K562 (cell line): ENCODE measurements at regions not wholly inside any gene's neighbourhood (a gene's known extent, or its start where the extent isn't known, plus 50 kb on each side); places are given as distances from the start of the nearest gene placed in this dataset.

Experiments
- ATAC-seq: fragments of 200-7000 bp; cut with Tn5 transposase; 3 replicates; pipeline ENCODE4 v1.9.1; 2020; ENCODE audit warnings: moderate library complexity
- BruUV-seq: library from RNA; stranded (reverse); fragments of 400-500 nt; replicated peaks from 2 replicates; lab custom pipeline; 2021; lab: Mats Ljungman, UMichigan
- CTCF ChIA-PET: fragments of 300-600 bp; formaldehyde crosslinking; extraction: SDS; loops from one replicate; lab custom pipeline; 2021; ENCODE audit warnings: low intra/inter-chr PET ratio; lab: Yijun Ruan, JAX
- POLR2A ChIA-PET: fragments of 300-600, 350-650 bp; sonication (Branson Sonifier 250); formaldehyde crosslinking; extraction: SDS; loops from one replicate; lab custom pipeline; 2021; ENCODE audit warnings: antibody characterized with exemption, inconsistent platforms; lab: Yijun Ruan, JAX
- DNase-seq, 4 experiments: peaks; one replicate each; pipeline versions ENCODE4 v3.0.0 to v3.0.0-alpha.2; 2011 to 2018; ENCODE audit warnings: low spot score in 3 of 4, mixed read lengths in 3 of 4; ENCODE audit errors: extremely low read depth in 1 of 4
- FAIRE-seq: peaks from 2 replicates; lab custom pipeline; 2011; peaks lifted over from hg19 to GRCh38; lab: Jason Lieb, UNC
- H2AFZ ChIP-seq: 2 replicates; pipeline ENCODE4 v1.6.0; 2011; ENCODE audit warnings: low read depth, low read length, control low read depth, inconsistent platforms
- H3K27ac ChIP-seq: fragments of 200-600 bp; 3 replicates; pipeline ENCODE4 v1.8.0; 2011; ENCODE audit warnings: low read depth, mild to moderate bottlenecking, control low read depth, inconsistent platforms, low read length, moderate library complexity, mixed read lengths; ENCODE audit errors: extremely low read depth
- H3K27me3 ChIP-seq, 2 experiments: fragments of 300-600 bp in 1 of 2; 2 replicates in 1 of 2; 3 replicates in 1 of 2; pipeline versions ENCODE4 v1.6.0 to v1.8.0; 2011; ENCODE audit warnings: inconsistent platforms in 2 of 2, low read length in 2 of 2, mild to moderate bottlenecking in 1 of 2, mixed read lengths in 1 of 2, moderate library complexity in 1 of 2; ENCODE audit not compliant: control insufficient read depth in 2 of 2, insufficient read depth in 2 of 2
- H3K36me3 ChIP-seq: fragments of 300-600 bp; 3 replicates; pipeline ENCODE4 v1.8.0; 2011; ENCODE audit warnings: mild to moderate bottlenecking, low read length, inconsistent platforms; ENCODE audit not compliant: control insufficient read depth, insufficient read depth
- H3K4me1 ChIP-seq, 2 experiments: fragments of 200-600 bp in 1 of 2; replicated peaks in 1 of 2; 2 replicates in 1 of 2; 3 replicates in 1 of 2; pipeline versions ENCODE4 v1.5.1 to v1.8.0; 2011; ENCODE audit warnings: inconsistent platforms in 2 of 2, low read length in 2 of 2, mild to moderate bottlenecking in 1 of 2, mixed read lengths in 1 of 2, moderate library complexity in 1 of 2; ENCODE audit not compliant: control insufficient read depth in 2 of 2, insufficient read depth in 2 of 2
- H3K4me2 ChIP-seq: 2 replicates; pipeline ENCODE4 v1.6.1; 2011; ENCODE audit warnings: low read length, control low read depth, inconsistent platforms, mixed read lengths; ENCODE audit not compliant: insufficient read depth
- H3K4me3 ChIP-seq: fragments of 200-600 bp; sonication (generic), shearing (Covaris generic); 2 replicates; pipeline ENCODE4 v1.5.1; 2016; ENCODE audit warnings: control low read depth, inconsistent platforms
- H3K79me2 ChIP-seq: fragments of 200-600 bp; 3 replicates; pipeline ENCODE4 v1.8.0; 2011; ENCODE audit warnings: low read length, inconsistent platforms; ENCODE audit not compliant: control insufficient read depth, insufficient read depth
- H3K9ac ChIP-seq, 2 experiments: 2 replicates each; pipeline versions ENCODE4 v1.6.0 to v1.6.1; 2011; ENCODE audit warnings: low read depth in 2 of 2, low read length in 2 of 2, control low read depth in 1 of 2, inconsistent platforms in 1 of 2, mild to moderate bottlenecking in 1 of 2, mixed read lengths in 1 of 2; ENCODE audit not compliant: insufficient read depth in 1 of 2
- H3K9me1 ChIP-seq: one replicate; pipeline ENCODE4 v1.6.0; 2011; ENCODE audit warnings: inconsistent platforms, mild to moderate bottlenecking, low read length, moderate library complexity; ENCODE audit not compliant: control insufficient read depth, insufficient read depth
- H3K9me3 ChIP-seq: replicated peaks from 2 replicates; pipeline ENCODE4 v1.5.1; 2011; ENCODE audit warnings: low read depth, low read length, inconsistent platforms; ENCODE audit not compliant: control insufficient read depth, insufficient read depth
- H4K20me1 ChIP-seq: replicated peaks from 2 replicates; pipeline ENCODE4 v1.6.1; 2011; ENCODE audit warnings: low read length, inconsistent platforms, mixed read lengths; ENCODE audit not compliant: control insufficient read depth, insufficient read depth
- C11orf30 ChIP-seq: fragments of 450-650 bp; IDR thresholded peaks from 2 replicates; pipeline ENCODE4 v1.6.1; 2016; ENCODE audit warnings: low read depth, mild to moderate bottlenecking
- FOXJ3 ChIP-seq: sonication (generic); formaldehyde crosslinking; IDR thresholded peaks from 2 replicates; pipeline ENCODE4 v1.4.0; 2020; ENCODE audit warnings: mild to moderate bottlenecking, missing genetic modification reagents
- ILF3 ChIP-seq: fragments of 450-650 bp; IDR thresholded peaks from 2 replicates; pipeline ENCODE4 v1.6.1; 2018; ENCODE audit warnings: antibody characterized with exemption, mild to moderate bottlenecking, moderate library complexity, borderline replicate concordance
- NFATC3 ChIP-seq: fragments of 450-650 bp; IDR thresholded peaks from 2 replicates; pipeline ENCODE4 v1.6.1; 2017; ENCODE audit warnings: mild to moderate bottlenecking
- RBBP5 ChIP-seq: fragments of 200-600 bp; sonication (generic); IDR thresholded peaks from 2 replicates; pipeline ENCODE4 v1.6.1; 2012; ENCODE audit warnings: borderline replicate concordance, mild to moderate bottlenecking, low read length, control low read depth, inconsistent platforms; ENCODE audit not compliant: insufficient read depth, poor library complexity, severe bottlenecking
- STAT5B ChIP-seq: fragments of 250-450 bp; sonication (Bioruptor Pico); IDR thresholded peaks from 2 replicates; pipeline ENCODE4 v1.8.0; 2021; ENCODE audit warnings: mild to moderate bottlenecking, inconsistent platforms
- ZNF253 ChIP-seq: fragments of 250-450 bp; sonication (Bioruptor Pico); conservative IDR thresholded peaks from 2 replicates; pipeline ENCODE4 v1.6.1; 2021; ENCODE audit warnings: mild to moderate bottlenecking
- ZNF644 ChIP-seq: fragments of 200-800 bp; sonication (Bioruptor generic); IDR thresholded peaks from 2 replicates; pipeline ENCODE4 v1.6.1; 2016; ENCODE audit warnings: low read depth, missing genetic modification characterization, missing compliant biosample characterization
- WGBS: fragments of 100-300 bp; shearing (Covaris generic); methylation state at CpG from one replicate; pipeline ENCODE4 v1.1.6; 2016; ENCODE audit warnings: low coverage, mixed read lengths; ENCODE audit not compliant: insufficient coverage; ENCODE audit errors: missing lambda C conversion rate; 5-methylcytosine and 5-hydroxymethylcytosine counted together
- in situ Hi-C: fragments of 300-500 bp; cut with MboI; formaldehyde crosslinking; loops from 4 replicates; pipeline ENCODE4 v1.15.0; 2018; ENCODE audit warnings: inconsistent platforms, mixed read lengths
- intact Hi-C: fragments of 100-400 bp; cut with micrococcal nuclease; formaldehyde crosslinking; loops from 2 replicates; pipeline ENCODE4 v1.14.2; 2022
- TF ChIP-seq, protein P1 (sequence below): sonication (generic); formaldehyde crosslinking; IDR thresholded peaks from 2 replicates; pipeline ENCODE4 v1.9.0; 2022; ENCODE audit warnings: mild to moderate bottlenecking, missing genetic modification reagents
- TF ChIP-seq, protein P2 (sequence below): fragments of 450-650 bp; IDR thresholded peaks from 2 replicates; pipeline ENCODE4 v1.6.1; 2018; ENCODE audit not compliant: partially characterized antibody

DNA sequence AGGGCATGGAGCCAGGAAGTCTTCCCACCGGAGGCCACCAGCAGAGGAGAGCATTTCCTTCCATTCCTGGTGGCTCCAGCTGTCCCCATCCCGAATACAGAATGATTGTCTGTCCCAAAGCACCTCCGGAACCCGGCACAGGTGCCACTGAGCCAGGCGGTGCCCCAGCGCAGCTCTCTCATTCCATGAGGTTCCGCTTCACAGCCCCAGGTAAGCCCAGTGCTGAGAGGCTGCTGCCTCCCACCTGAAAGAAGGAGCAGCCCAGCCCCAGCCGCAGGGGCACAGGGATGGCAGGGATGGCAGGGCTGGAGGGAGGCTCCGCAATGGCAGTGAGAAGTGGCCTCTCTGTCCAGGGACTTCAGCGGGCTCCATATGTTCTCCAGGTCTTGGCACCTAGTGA, 162.1 kb upstream of the TCERG1L start:
- H3K4me3 ChIP-seq, result no peak overlapping the region
- POLR2A ChIA-PET, result no interaction called here
- CTCF ChIA-PET, result no interaction called here
- no peak overlapping the region for H3K9ac ChIP-seq
- H3K27ac ChIP-seq, result no peak overlapping the region
- intact Hi-C loops, result no loop called here
- H4K20me1 ChIP-seq, result no peaks in the 10 kb centered on the region
- in situ Hi-C loops, result no loop called here
- no peaks in the 10 kb centered on the region for H3K9me1 ChIP-seq
- no peaks in the 10 kb centered on the region for H3K4me1 ChIP-seq
- no peak for TF ChIP-seq STAT5B (CRISPR knock-in tag)
- no peak for TF ChIP-seq FOXJ3 (CRISPR knock-in tag)
- no peak for TF ChIP-seq C11orf30
- no peak for TF ChIP-seq ZNF253 (CRISPR knock-in tag)
- TF ChIP-seq, protein P1, sequence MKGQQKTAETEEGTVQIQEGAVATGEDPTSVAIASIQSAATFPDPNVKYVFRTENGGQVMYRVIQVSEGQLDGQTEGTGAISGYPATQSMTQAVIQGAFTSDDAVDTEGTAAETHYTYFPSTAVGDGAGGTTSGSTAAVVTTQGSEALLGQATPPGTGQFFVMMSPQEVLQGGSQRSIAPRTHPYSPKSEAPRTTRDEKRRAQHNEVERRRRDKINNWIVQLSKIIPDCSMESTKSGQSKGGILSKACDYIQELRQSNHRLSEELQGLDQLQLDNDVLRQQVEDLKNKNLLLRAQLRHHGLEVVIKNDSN (CRISPR knock-in tag), result no peak
- no peak for TF ChIP-seq ILF3
- TF ChIP-seq ZNF644 (tag), result no peak
- TF ChIP-seq RBBP5, result no peak
- TF ChIP-seq, protein P2, sequence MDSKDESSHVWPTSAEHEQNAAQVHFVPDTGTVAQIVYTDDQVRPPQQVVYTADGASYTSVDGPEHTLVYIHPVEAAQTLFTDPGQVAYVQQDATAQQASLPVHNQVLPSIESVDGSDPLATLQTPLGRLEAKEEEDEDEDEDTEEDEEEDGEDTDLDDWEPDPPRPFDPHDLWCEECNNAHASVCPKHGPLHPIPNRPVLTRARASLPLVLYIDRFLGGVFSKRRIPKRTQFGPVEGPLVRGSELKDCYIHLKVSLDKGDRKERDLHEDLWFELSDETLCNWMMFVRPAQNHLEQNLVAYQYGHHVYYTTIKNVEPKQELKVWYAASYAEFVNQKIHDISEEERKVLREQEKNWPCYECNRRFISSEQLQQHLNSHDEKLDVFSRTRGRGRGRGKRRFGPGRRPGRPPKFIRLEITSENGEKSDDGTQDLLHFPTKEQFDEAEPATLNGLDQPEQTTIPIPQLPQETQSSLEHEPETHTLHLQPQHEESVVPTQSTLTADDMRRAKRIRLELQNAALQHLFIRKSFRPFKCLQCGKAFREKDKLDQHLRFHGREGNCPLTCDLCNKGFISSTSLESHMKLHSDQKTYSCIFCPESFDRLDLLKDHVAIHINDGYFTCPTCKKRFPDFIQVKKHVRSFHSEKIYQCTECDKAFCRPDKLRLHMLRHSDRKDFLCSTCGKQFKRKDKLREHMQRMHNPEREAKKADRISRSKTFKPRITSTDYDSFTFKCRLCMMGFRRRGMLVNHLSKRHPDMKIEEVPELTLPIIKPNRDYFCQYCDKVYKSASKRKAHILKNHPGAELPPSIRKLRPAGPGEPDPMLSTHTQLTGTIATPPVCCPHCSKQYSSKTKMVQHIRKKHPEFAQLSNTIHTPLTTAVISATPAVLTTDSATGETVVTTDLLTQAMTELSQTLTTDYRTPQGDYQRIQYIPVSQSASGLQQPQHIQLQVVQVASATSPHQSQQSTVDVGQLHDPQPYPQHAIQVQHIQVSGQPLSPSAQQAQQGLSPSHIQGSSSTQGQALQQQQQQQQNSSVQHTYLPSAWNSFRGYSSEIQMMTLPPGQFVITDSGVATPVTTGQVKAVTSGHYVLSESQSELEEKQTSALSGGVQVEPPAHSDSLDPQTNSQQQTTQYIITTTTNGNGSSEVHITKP, result no peak
- no peak for TF ChIP-seq NFATC3
- DNase-seq, result no peak
- no peak overlapping the region for H3K4me2 ChIP-seq
- WGBS, result 0% methylated on average over 3 of the region's 10 CpGs
- BruUV-seq, result no TSS peak
- no peak for FAIRE-seq
- no peaks in the 10 kb centered on the region for H3K9me3 ChIP-seq
- H3K27me3 ChIP-seq, result no peaks in the 10 kb centered on the region; a peak in 1 of 5 replicates
- no peak overlapping the region for H2AFZ ChIP-seq
- H3K79me2 ChIP-seq, result no peaks in the 10 kb centered on the region
- no peaks in the 10 kb centered on the region for H3K36me3 ChIP-seq
- no peak for ATAC-seq
